Esophagus muscularis mucosa (tissue), 4 donors: ENCODE measurements at regions not wholly inside any gene's neighbourhood (a gene's known extent, or its start where the extent isn't known, plus 50 kb on each side); places are given as distances from the start of the nearest gene placed in this dataset.

Experiments used
- DNase-seq: peaks from one replicate; pipeline ENCODE4 v3.0.0-alpha.2; 2017; ENCODE audit errors: extremely low spot score
- H3K27ac ChIP-seq, 4 donors: fragments of 200-600 bp; sonication (generic); replicated peaks in 1 of 4; 1 replicate in 3 of 4; 2 replicates in 1 of 4; pipeline ENCODE4 v1.5.1; 2016 to 2019; ENCODE audit warnings: mild to moderate bottlenecking in 1 of 4
- H3K27me3 ChIP-seq, 4 donors: fragments of 200-600 bp; sonication (generic); one replicate each; pipeline versions ENCODE4 v1.5.1 to v1.6.0; 2016 to 2019
- H3K36me3 ChIP-seq, 4 donors: fragments of 200-600 bp; sonication (generic); one replicate each; pipeline ENCODE4 v1.5.1; 2016 to 2019
- H3K4me1 ChIP-seq, 4 donors: fragments of 200-600 bp; sonication (generic); one replicate each; pipeline ENCODE4 v1.5.1; 2016 to 2019
- H3K4me3 ChIP-seq, 4 donors: fragments of 200-600 bp; sonication (generic); 1 replicate in 2 of 4; 2 replicates in 2 of 4; pipeline ENCODE4 v1.5.1; 2016 to 2019; ENCODE audit warnings: mild to moderate bottlenecking in 4 of 4, moderate library complexity in 1 of 4
- H3K9me3 ChIP-seq, 4 donors: fragments of 200-600 bp; sonication (generic); 1 replicate in 3 of 4; 2 replicates in 1 of 4; pipeline ENCODE4 v1.5.1; 2016 to 2019
- CTCF ChIP-seq, 3 experiments: fragments of 200-600 bp in 2 of 3; fragments of 450-650 bp in 1 of 3; sonication (generic) in 2 of 3; IDR thresholded peaks; one replicate each; pipeline ENCODE4 v1.5.1; 2017 to 2019; ENCODE audit warnings: antibody characterized with exemption in 3 of 3, mild to moderate bottlenecking in 2 of 3, moderate library complexity in 1 of 3
- EP300 ChIP-seq: sonication (generic); formaldehyde crosslinking; IDR thresholded peaks from one replicate; pipeline ENCODE4 v1.6.1; 2017; ENCODE audit warnings: antibody characterized with exemption
- POLR2A ChIP-seq: fragments of 450-650 bp; IDR thresholded peaks from one replicate; pipeline ENCODE4 v1.6.1; 2017; ENCODE audit warnings: antibody characterized with exemption, moderate library complexity, mild to moderate bottlenecking, low read depth
- POLR2AphosphoS5 ChIP-seq, 2 donors: sonication (generic); formaldehyde crosslinking; IDR thresholded peaks; one replicate each; pipeline ENCODE4 v1.6.1; 2017; ENCODE audit warnings: antibody characterized with exemption in 2 of 2
- WGBS: methylation state at CpG from one replicate; pipeline ENCODE4 v1.1.5; 2018; 5-methylcytosine and 5-hydroxymethylcytosine counted together
- intact Hi-C: fragments of 100-400 bp; cut with DNase I; formaldehyde crosslinking; loops from one replicate; pipeline ENCODE4 v1.15.1; 2023

GRCh38 chr1:58013237-58013636, 533.3 kb downstream of the OMA1 start:
- Histone ChIP-seq H3K4me3 (no peak overlapping the region), H3K36me3 (no peaks in the 10 kb centered on the region), H3K27me3 (no peaks in the 10 kb centered on the region), H3K9me3 (no peaks in the 10 kb centered on the region), H3K27ac (no peak overlapping the region), H3K4me1 (no peaks in the 10 kb centered on the region)
- TF ChIP-seq EP300: no peak
- no peak for DNase-seq
- intact Hi-C loops: no loop called here
- 70% methylated on average over 3 of the region's 3 CpGs for WGBS

GRCh38 chr1:58011978-58012377, 534.5 kb downstream of the OMA1 start:
- 88% methylated on average over 1 of the region's 1 CpG for WGBS
- no peak for TF ChIP-seq POLR2AphosphoS5 (IDR thresholded peaks at IDR 0.05)
- no peak for TF ChIP-seq EP300
- no peak for TF ChIP-seq POLR2A
- TF ChIP-seq CTCF (IDR thresholded peaks at IDR 0.05): no peak
- Histone ChIP-seq H3K9me3 (no peaks in the 10 kb centered on the region), H3K36me3 (no peaks in the 10 kb centered on the region), H3K4me3 (no peak overlapping the region), H3K4me1 (no peaks in the 10 kb centered on the region), H3K27me3 (no peaks in the 10 kb centered on the region), H3K27ac (no peak overlapping the region)
- intact Hi-C loops: no loop called here
- DNase-seq: no peak

GRCh38 chr1:58006421-58007046, 540.0 kb downstream of the OMA1 start:
- H3K4me1 ChIP-seq: no peaks in the 10 kb centered on the region
- H3K27me3 ChIP-seq: no peaks in the 10 kb centered on the region
- H3K4me3 ChIP-seq: no peak overlapping the region
- no peak overlapping the region for H3K27ac ChIP-seq
- no peaks in the 10 kb centered on the region for H3K36me3 ChIP-seq
- 74% methylated on average over 4 of the region's 4 CpGs for WGBS
- TF ChIP-seq EP300: no peak
- no peak for TF ChIP-seq POLR2A
- TF ChIP-seq POLR2AphosphoS5 (IDR thresholded peaks at IDR 0.05): no peak
- TF ChIP-seq CTCF (IDR thresholded peaks at IDR 0.05): no peak
- intact Hi-C loops: no loop called here
- H3K9me3 ChIP-seq: no peaks in the 10 kb centered on the region
- no peak for DNase-seq

GRCh38 chr1:58005212-58005611, 541.3 kb downstream of the OMA1 start:
- Histone ChIP-seq H3K27ac (no peak overlapping the region), H3K4me3 (no peak overlapping the region), H3K4me1 (no peaks in the 10 kb centered on the region), H3K36me3 (no peaks in the 10 kb centered on the region), H3K9me3 (no peaks in the 10 kb centered on the region), H3K27me3 (no peaks in the 10 kb centered on the region)
- no peak for DNase-seq
- TF ChIP-seq POLR2AphosphoS5 (IDR thresholded peaks at IDR 0.05) (no peak), CTCF (IDR thresholded peaks at IDR 0.05) (no peak), POLR2A (no peak), EP300 (no peak)
- WGBS: 44% methylated on average over 2 of the region's 2 CpGs
- intact Hi-C loops: no loop called here

GRCh38 chr1:58003988-58004387, 542.5 kb downstream of the OMA1 start:
- Histone ChIP-seq H3K4me1 (no peaks in the 10 kb centered on the region), H3K9me3 (no peaks in the 10 kb centered on the region), H3K36me3 (no peaks in the 10 kb centered on the region), H3K4me3 (no peak overlapping the region), H3K27me3 (no peaks in the 10 kb centered on the region), H3K27ac (no peak overlapping the region)
- no peak for TF ChIP-seq CTCF (IDR thresholded peaks at IDR 0.05)
- TF ChIP-seq POLR2AphosphoS5 (IDR thresholded peaks at IDR 0.05): no peak
- no peak for TF ChIP-seq POLR2A
- TF ChIP-seq EP300: no peak
- no peak for DNase-seq
- intact Hi-C loops: no loop called here
- WGBS: 89% methylated on average over 3 of the region's 3 CpGs
